HCT116 (cell line): ENCODE measurements at regions not wholly inside any gene's neighbourhood (a gene's known extent, or its start where the extent isn't known, plus 50 kb on each side); places are given as distances from the start of the nearest gene placed in this dataset.
A peak's percentile ranks its signal among the peaks of the same experiment; 100 is the strongest.

Source experiments
- ATAC-seq: fragments of 200-7000 bp; cut with Tn5 transposase; 2 replicates; pipeline ENCODE4 v1.9.1; 2020; ENCODE audit warnings: mild to moderate bottlenecking, moderate library complexity
- BruUV-seq: library from RNA; stranded (reverse); fragments of 400-500 nt; replicated peaks from 2 replicates; lab custom pipeline; 2021; lab: Mats Ljungman, UMichigan
- CTCF ChIA-PET: fragments of 300-600 bp; sonication (Branson Sonifier 250); formaldehyde crosslinking; loops from one replicate; lab custom pipeline; 2021; ENCODE audit warnings: antibody characterized with exemption; lab: Charles Lee
- POLR2A ChIA-PET: fragments of 300-600, 350-600 bp; sonication (Branson Sonifier 250); formaldehyde crosslinking; loops from one replicate; lab custom pipeline; 2021; ENCODE audit warnings: antibody characterized with exemption; lab: Charles Lee
- RAD21 ChIA-PET, 2 experiments: fragments of 300-600 bp; sonication (Branson Sonifier 250); formaldehyde crosslinking; loops; one replicate each; lab custom pipeline; 2023; ENCODE audit warnings: low total read pairs in 2 of 2; ENCODE audit not compliant: uncharacterized antibody in 2 of 2, unreplicated experiment in 2 of 2, low non-redundant PET in 1 of 2; lab: Charles Lee
- DNase-seq: peaks from one replicate; pipeline ENCODE4 v3.0.0-alpha.2; 2010; ENCODE audit warnings: low read depth, low spot score
- H2AFZ ChIP-seq: fragments of 200-600 bp; shearing (Covaris generic), sonication (generic); 2 replicates; pipeline ENCODE4 v1.6.1; 2017; ENCODE audit warnings: low read depth, mixed run types, mixed read lengths, antibody characterized with exemption, low read length; ENCODE audit not compliant: poor library complexity, severe bottlenecking
- H3K27ac ChIP-seq: 2 replicates; pipeline ENCODE4 v1.5.1; 2012; ENCODE audit warnings: low read depth, low read length
- H3K27me3 ChIP-seq: fragments of 200-600 bp; sonication (generic); 2 replicates; pipeline ENCODE4 v1.6.1; 2016; ENCODE audit warnings: mixed run types, low read length, mixed read lengths; ENCODE audit not compliant: insufficient read depth
- H3K36me3 ChIP-seq, 2 experiments: fragments of 200-500 bp in 1 of 2; fragments of 200-600 bp in 1 of 2; sonication (Bioruptor generic) in 1 of 2; sonication (generic) in 1 of 2; 2 replicates each; pipeline versions ENCODE4 v1.5.1 to v1.6.1; 2014 to 2016; ENCODE audit warnings: low read length in 2 of 2, inconsistent platforms in 1 of 2, mixed read lengths in 1 of 2, mixed run types in 1 of 2; ENCODE audit not compliant: insufficient read depth in 2 of 2, control insufficient read depth in 1 of 2
- H3K4me1 ChIP-seq, 2 experiments: fragments of 200-600 bp in 1 of 2; sonication (generic) in 1 of 2; 2 replicates each; pipeline versions ENCODE4 v1.5.1 to v1.6.1; 2012 to 2017; ENCODE audit warnings: low read length in 2 of 2, inconsistent platforms in 1 of 2, mild to moderate bottlenecking in 1 of 2, mixed read lengths in 1 of 2, mixed run types in 1 of 2, moderate library complexity in 1 of 2; ENCODE audit not compliant: insufficient read depth in 2 of 2, control insufficient read depth in 1 of 2
- H3K4me2 ChIP-seq: fragments of 200-600 bp; sonication (generic); 2 replicates; pipeline ENCODE4 v1.6.1; 2017; ENCODE audit warnings: mixed run types, low read length, mixed read lengths
- H3K4me3 ChIP-seq, 2 experiments: fragments of 200-600 bp in 1 of 2; sonication (generic) in 1 of 2; replicated peaks in 1 of 2; 2 replicates each; pipeline ENCODE4 v1.5.1; 2011 to 2016; ENCODE audit warnings: low read length in 2 of 2, control low read depth in 1 of 2, low read depth in 1 of 2, mild to moderate bottlenecking in 1 of 2, mixed read lengths in 1 of 2, mixed run types in 1 of 2
- H3K79me2 ChIP-seq: fragments of 200-600 bp; sonication (generic); 2 replicates; pipeline ENCODE4 v1.6.1; 2017; ENCODE audit warnings: mild to moderate bottlenecking, mixed run types, low read length, moderate library complexity, mixed read lengths; ENCODE audit not compliant: insufficient read depth
- H3K9ac ChIP-seq: fragments of 200-600 bp; sonication (generic); 2 replicates; pipeline ENCODE4 v1.6.1; 2016; ENCODE audit warnings: low read length, mixed read lengths
- H3K9me2 ChIP-seq: fragments of 200-600 bp; sonication (generic), shearing (Covaris generic); 2 replicates; pipeline ENCODE4 v1.6.1; 2017; ENCODE audit warnings: mixed run types, mild to moderate bottlenecking, moderate library complexity; ENCODE audit not compliant: insufficient read depth
- H3K9me3 ChIP-seq, 2 experiments: fragments of 200-500 bp in 1 of 2; fragments of 200-600 bp in 1 of 2; sonication (Bioruptor generic) in 1 of 2; sonication (generic) in 1 of 2; 2 replicates each; pipeline ENCODE4 v1.6.1; 2014 to 2017; ENCODE audit warnings: low read length in 2 of 2, mixed read lengths in 2 of 2, inconsistent platforms in 1 of 2, low read depth in 1 of 2, mild to moderate bottlenecking in 1 of 2, mixed run types in 1 of 2, moderate library complexity in 1 of 2; ENCODE audit not compliant: control insufficient read depth in 1 of 2, insufficient read depth in 1 of 2
- H4K20me1 ChIP-seq: fragments of 200-600 bp; sonication (generic), shearing (Covaris generic); 2 replicates; pipeline ENCODE4 v1.6.1; 2017; ENCODE audit warnings: mixed run types, mild to moderate bottlenecking, moderate library complexity; ENCODE audit not compliant: insufficient read depth
- CEBPB ChIP-seq: IDR thresholded peaks from 2 replicates; pipeline ENCODE4 v1.6.1; 2012; ENCODE audit warnings: low read depth
- EZH2phosphoT487 ChIP-seq: fragments of 200-600 bp; IDR thresholded peaks from 2 replicates; pipeline ENCODE4 v1.6.1; 2018; ENCODE audit warnings: antibody characterized with exemption, borderline replicate concordance
- POLR2AphosphoS5 ChIP-seq: IDR thresholded peaks from 2 replicates; pipeline ENCODE4 v1.6.1; 2011; ENCODE audit warnings: mild to moderate bottlenecking, low read depth, low read length, moderate library complexity
- RAD21 ChIP-seq: IDR thresholded peaks from 2 replicates; pipeline ENCODE4 v1.6.1; 2012; ENCODE audit warnings: low read depth, mild to moderate bottlenecking
- SIN3A ChIP-seq: IDR thresholded peaks from 2 replicates; pipeline ENCODE4 v1.6.1; 2012; ENCODE audit warnings: low read depth
- ZFX ChIP-seq: fragments of 450-650 bp; IDR thresholded peaks from 2 replicates; pipeline ENCODE4 v1.6.1; 2017
- intact Hi-C: fragments of 100-400 bp; cut with micrococcal nuclease; formaldehyde crosslinking; loops from 2 replicates; pipeline ENCODE4 v1.10.0; 2022
- TF ChIP-seq, protein P1 (sequence below): IDR thresholded peaks from 2 replicates; pipeline ENCODE4 v1.6.1; 2011; ENCODE audit warnings: mild to moderate bottlenecking, low read length, moderate library complexity; ENCODE audit not compliant: insufficient replicate concordance; ENCODE audit errors: extremely low read depth

- H4K20me1 ChIP-seq = no peaks in the 10 kb centered on the region
- no peak overlapping the region for H3K4me2 ChIP-seq
- TF ChIP-seq RAD21 (peak; percentile 30; the same call in 1 of the 2 replicates), CEBPB (no peak)
- TF ChIP-seq, protein P1, sequence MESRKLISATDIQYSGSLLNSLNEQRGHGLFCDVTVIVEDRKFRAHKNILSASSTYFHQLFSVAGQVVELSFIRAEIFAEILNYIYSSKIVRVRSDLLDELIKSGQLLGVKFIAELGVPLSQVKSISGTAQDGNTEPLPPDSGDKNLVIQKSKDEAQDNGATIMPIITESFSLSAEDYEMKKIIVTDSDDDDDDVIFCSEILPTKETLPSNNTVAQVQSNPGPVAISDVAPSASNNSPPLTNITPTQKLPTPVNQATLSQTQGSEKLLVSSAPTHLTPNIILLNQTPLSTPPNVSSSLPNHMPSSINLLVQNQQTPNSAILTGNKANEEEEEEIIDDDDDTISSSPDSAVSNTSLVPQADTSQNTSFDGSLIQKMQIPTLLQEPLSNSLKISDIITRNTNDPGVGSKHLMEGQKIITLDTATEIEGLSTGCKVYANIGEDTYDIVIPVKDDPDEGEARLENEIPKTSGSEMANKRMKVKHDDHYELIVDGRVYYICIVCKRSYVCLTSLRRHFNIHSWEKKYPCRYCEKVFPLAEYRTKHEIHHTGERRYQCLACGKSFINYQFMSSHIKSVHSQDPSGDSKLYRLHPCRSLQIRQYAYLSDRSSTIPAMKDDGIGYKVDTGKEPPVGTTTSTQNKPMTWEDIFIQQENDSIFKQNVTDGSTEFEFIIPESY = no peak
- H3K4me1 ChIP-seq = no peaks in the 10 kb centered on the region
- no peaks in the 10 kb centered on the region for H3K9me2 ChIP-seq
- H2AFZ ChIP-seq = no peak overlapping the region
- H3K27me3 ChIP-seq = no peaks in the 10 kb centered on the region
- H3K79me2 ChIP-seq = no peaks in the 10 kb centered on the region
- H3K9ac ChIP-seq = no peak overlapping the region
- H3K4me3 ChIP-seq = no peak overlapping the region
- no peaks in the 10 kb centered on the region for H3K9me3 ChIP-seq
- no peak overlapping the region for H3K27ac ChIP-seq
- no TSS peak for BruUV-seq
- no peaks in the 10 kb centered on the region for H3K36me3 ChIP-seq
- RAD21 ChIA-PET = no interaction called here
- ATAC-seq (no peak), DNase-seq (no peak)
- CTCF ChIA-PET = no interaction called here
- intact Hi-C loops = no loop called here
- POLR2A ChIA-PET = no interaction called here
These were observed 99.2 kb upstream of the VRK2 start for GRCh38 chr2:57947398-57947797.

GRCh38 chr2:57954020-57954419, 92.6 kb upstream of the VRK2 start:
- H2AFZ ChIP-seq = no peak overlapping the region
- RAD21 ChIA-PET = no interaction called here
- H3K4me1 ChIP-seq = no peaks in the 10 kb centered on the region
- H3K9me2 ChIP-seq = no peaks in the 10 kb centered on the region
- H3K36me3 ChIP-seq = no peaks in the 10 kb centered on the region
- ATAC-seq = no peak
- no peak overlapping the region for H3K9ac ChIP-seq
- no peak for DNase-seq
- no peaks in the 10 kb centered on the region for H4K20me1 ChIP-seq
- H3K27ac ChIP-seq = no peak overlapping the region
- H3K9me3 ChIP-seq = no peaks in the 10 kb centered on the region
- H3K4me3 ChIP-seq = no peak overlapping the region
- no peaks in the 10 kb centered on the region for H3K27me3 ChIP-seq
- H3K4me2 ChIP-seq = no peak overlapping the region
- POLR2A ChIA-PET = no interaction called here
- intact Hi-C loops = no loop called here
- TF ChIP-seq ZFX (no peak), EZH2phosphoT487 (no peak), RAD21 (no peak), POLR2AphosphoS5 (no peak), SIN3A (no peak)
- CTCF ChIA-PET = no interaction called here
- H3K79me2 ChIP-seq = no peaks in the 10 kb centered on the region
- BruUV-seq = no TSS peak
